Stimulated activated CD8-positive, alpha-beta memory T cell treated with anti-CD3 and anti-CD28 coated beads, Interleukin-4, amount 100 ng/mL, for 24 hours (primary cell): ENCODE measurements at regions not wholly inside any gene's neighbourhood (a gene's known extent, or its start where the extent isn't known, plus 50 kb on each side); places are given as distances from the start of the nearest gene placed in this dataset.

Experiments used
- DNase-seq: peaks from one replicate; pipeline ENCODE4 v3.0.0-alpha.2; 2020; ENCODE audit warnings: low read depth

DNA sequence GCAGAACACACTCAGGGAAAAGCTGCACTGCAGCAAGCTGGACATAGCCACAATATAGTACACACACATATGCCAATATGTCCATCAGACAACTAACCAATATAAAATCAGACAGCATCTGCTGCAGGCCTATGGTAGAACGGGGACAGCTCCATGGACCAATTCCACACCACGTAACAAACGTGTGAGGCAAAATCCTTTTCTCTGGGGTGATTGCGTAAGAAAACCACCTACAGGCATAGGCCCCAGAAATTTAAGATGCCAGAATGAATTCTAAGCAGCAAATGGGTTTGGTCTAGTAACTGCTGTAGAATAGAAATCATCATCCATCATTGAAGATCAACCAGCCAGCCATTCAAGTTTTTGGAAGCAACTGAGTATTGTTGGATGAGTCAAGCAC is 368.9 kb upstream of the TMPO start:
- DNase-seq, result no peak

DNA sequence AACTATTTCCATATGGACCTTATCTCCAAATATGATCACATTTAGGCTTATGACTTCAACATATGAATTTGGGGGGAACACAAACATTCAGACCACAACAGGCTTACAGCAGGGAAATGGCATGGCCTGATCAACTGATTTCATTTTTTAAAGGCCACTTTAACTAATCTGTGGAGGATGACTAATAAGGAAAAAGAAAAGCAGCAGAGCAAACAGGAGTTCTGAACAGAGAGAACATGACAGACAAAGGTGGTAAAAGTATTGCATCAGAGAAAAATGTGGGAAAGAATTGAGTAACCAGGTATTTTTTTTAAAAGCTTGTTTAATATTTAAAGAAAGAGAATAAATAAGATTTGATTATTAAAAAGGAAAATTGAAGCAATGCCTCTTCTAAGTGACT is 366.1 kb upstream of the TMPO start:
- DNase-seq, result no peak

DNA sequence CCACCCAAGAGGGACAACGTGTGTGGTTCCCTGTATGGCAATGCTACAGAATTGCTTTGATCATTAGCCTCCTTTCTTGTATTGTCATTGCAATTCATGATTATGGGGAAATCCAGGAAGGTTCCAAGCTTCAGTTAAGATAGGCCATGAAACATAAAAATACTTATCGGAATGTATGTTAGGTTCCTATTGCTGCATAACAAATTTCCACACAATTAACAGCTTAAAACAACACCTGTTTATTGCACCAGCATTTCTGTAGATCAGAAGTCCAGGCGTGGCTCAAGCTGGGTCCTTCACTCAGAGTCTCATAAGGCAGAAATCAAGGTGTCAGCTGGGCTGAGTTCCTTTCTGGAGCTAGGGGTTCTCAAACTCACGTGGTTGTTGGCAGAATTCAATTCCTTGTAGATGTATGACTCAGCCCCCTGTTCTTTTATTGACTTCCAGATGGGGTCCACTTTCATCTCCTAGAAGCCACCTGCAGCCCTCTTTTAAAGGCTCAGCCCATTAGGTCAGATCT is 365.6 kb upstream of the TMPO start:
- no peak for DNase-seq

DNA sequence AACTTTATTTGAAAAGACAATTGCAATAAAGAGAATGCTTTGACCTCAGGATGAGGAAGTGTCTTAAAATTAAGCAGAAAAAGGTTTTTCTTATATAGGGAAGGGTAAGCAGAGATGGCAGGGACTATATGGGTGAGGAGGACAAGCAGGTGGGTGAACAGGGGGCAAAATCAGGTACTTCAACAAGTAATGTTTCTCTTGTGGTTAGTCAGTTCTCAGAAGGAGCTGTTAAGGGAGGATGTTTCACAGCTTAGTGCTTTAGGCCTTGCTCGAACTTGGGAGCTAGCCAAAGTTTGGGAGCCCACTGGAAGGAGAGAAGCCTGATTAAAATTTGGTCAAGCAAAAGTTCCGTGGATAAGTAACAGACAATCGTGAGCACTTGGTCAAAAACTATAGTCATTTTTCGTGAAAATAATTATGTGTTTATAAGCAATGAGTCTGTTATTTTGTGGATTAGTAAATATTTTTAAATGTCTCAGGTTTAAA is 364.2 kb upstream of the TMPO start:
- no peak for DNase-seq

DNA sequence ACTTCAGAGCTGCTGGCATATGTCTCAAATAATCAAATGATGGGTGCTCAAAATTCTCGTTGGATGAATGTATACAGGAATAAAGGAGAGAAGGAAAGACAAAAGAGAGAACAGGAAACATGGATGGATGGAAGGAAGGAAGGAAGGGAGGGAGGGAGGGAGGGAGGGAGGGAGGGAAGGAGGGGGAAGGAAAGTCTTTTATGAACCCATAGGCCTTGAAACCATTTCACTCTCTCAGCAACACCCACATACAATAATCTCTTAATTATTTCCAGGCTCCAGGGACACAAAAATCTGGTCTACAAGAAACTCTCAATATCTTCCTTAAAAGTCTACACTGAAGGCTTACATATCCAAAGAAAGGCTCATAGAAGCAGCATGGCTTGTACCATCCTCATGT is 363.4 kb upstream of the TMPO start:
- no peak for DNase-seq

DNA sequence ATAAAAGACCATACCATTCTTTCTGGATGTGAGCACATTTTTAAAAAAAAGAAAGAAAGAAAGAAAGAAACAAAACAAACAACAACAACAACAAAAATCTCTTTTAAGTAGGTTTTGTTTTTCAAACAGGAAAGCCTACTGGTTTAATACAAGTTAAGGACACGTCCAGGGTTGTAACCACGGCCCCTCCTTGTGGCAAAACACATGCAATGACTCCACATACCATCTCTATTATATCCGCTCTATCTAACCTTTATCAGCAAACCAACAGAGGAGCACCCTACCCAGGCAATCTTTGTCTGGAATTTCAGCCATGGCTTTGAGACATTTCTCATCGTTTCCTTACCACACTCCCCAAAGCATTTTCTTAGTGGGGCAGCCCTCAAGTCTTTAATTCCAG is 360.5 kb upstream of the TMPO start:
- no peak for DNase-seq

DNA sequence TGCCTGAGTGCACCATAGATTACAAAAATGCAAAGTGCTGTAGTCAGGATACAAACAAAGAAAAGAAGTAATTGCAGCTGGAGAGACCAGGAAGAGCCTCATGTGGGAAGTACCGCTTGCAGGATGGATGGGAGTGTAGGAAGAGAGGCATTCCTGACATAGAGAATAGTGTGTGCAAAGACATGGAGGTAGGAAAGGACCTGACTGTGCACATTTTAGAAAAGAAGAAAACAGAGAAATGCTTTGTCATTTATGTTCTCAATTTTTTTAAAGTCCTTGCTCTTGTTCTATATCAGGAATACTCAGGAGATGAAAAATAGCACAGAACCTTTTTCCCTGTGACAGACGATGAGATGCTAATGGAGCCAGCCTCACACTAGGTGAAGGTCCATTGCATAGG is 358.7 kb upstream of the TMPO start:
- DNase-seq, result no peak

DNA sequence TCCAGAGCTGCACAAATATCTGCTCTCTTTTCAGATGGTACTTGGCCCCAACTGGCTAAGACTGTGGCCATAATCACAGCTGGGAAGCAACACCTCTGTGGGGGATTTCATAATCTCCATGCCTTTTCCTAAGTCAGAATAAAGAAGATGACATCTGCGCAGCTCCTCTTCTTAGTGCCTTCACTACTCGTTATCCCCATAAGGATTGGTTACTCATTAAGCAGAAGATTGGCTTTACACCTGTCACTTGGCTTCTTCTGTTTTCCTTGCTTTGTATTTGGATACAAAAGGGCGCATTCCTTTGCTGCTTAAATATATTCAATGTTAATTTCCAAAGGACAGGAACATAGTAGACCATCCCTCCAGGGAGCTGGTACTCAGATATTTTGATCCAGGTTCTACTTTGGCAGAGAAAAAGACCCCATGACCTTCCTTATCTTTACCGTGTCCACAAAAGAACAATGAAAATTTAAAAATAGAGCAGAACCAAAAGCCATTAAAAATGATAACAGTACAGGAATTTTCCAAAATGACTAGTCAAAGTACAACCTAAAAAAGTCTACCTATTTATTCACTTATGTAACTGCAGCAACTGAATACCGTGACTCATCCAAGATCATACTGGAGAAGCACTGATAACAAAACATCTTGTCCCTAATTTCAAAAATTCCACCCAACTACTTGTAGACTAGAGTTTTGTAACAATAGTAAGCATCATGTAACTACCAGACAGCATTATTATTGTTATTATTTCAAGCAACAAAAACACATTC is 352.3 kb upstream of the TMPO start:
- DNase-seq, result no peak

DNA sequence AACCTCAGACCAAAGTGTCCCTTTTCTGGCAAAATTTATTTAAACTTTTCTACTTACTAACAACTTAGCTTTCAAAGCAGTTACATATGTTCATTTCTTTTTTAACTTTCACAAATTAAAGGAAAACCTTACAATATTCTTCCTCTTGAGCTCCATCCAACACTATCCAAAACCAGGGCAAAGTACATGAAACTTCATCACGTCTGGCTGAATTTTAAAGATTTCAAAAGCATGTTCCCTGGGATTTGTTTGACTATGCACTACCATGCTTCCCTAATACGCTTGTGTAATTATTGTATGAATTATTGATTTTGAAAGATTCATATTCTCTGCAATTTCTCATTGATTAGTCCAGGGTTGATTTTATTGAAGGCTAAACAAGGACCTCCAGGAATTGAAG is 343.1 kb upstream of the TMPO start:
- no peak for DNase-seq

DNA sequence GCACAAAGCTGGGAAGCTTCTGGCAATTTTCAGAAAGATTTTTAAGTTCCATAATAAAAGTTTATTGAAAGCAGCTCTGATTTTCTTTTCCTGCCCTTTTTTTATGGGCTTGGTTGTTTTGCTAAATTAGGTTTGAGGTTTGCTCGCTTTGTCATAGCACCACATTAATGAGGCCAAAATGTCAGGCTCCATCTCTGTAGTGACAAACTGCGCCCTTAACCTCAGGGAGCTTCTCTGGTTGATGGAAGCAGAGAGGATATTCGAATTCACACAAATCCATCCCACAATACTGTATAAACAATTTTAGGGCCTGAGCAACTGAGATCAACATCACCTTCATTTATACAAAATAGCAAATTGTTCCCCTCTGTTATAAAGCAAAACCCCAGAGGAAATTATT is 342.6 kb upstream of the TMPO start:
- no peak for DNase-seq

DNA sequence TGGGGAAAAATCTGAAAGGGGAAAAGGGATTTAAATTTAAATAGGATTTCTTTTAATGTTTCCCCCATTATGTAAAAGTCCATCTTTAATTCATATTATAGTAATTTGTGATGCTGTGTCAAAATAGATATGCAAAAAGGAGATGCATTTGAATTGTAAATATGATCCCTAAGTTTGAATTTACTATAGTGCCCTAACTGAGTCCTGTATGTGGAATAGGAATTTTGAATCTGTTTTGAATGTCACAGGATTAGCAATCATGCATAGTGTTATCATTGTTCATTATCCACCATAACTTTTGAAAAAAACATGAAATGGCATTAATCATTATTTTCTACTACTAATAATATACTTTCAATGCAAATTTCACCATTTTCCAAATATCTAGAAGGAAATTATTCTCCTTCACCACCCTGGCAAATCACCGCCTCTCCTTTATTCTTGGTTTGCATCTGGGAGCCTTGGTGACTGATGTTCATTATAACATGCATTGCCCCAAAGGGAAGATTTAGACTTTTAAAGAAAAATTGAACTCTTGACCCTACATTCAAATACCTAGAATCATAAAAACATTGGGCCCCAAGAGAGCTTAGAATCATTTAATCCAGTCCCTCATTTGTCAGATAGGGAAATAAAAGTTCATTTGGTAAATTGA is 341.5 kb upstream of the TMPO start:
- DNase-seq, result no peak

DNA sequence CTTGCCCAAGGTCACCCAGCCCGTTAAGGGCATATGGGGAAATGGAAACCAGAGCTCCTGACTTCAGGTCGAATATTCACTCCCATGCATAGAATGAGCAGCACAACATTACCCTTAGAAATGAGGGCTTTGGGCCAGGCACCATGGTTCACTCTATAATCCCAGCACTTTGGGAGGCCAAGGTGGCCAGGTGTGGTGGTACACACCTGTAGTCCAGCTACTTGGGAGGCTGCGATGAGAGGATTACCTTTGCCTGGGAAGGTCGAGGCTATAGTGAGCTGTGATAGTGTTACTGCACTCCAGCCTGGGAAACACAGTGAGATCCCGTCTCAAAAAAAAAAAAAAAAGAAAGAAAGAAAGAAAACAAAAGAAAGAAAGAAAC is 341.0 kb upstream of the TMPO start:
- no peak for DNase-seq

DNA sequence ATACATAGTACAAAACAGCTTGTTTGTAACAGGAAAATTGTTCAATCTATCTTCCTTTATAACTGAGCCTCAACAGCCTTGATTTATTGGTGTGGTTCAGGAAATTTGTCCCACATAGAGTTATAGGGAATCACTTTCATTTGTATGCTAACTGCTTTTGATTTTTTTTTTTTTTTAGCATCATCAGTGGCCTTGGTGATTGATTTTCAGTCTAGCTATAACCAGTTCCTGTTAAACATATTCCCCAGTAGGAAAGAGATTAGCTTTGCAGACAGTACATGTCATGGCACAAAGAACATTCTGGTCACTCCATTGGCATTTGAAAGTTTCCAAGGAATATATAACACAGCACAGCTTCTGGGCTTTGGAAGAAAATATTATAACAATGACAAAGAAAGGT is 337.3 kb upstream of the TMPO start:
- no peak for DNase-seq

DNA sequence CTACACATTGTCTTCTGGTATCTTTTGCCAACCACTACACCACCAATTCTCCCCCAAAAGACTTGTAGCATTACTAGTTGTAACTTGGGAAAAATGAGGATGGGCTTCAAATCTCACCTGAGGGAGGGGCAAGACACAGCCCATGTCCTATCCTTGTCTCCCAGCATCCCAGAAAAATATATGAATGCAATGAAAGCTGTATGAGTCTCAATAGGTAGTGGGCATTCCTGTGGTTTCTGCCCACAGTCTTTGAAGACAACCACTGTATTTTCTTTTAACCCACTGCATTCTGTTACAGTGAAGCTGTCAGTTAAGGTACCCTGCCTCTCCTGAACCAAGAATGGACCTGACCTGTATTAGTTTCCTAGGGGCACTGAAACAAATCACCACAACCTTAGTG is 336.2 kb upstream of the TMPO start:
- DNase-seq, result no peak

DNA sequence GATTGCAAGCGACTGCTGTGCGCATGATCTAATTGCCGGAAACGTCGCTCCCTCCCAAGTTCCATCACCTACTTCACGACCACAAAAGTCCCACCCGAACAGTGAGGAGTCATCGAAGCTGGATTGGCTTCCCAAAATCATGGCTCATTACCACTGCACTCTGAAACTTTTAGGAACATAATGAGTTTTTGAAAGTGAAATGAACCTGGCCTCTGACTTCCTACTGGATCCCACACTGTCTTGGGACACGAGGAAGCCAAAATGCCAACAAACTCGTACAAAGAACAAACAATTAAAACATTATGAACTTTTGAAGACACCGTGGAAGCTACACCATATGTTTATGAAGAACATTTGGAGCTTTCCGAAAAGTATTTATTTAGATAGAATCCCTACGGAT is 334.8 kb upstream of the TMPO start:
- DNase-seq, result no peak

DNA sequence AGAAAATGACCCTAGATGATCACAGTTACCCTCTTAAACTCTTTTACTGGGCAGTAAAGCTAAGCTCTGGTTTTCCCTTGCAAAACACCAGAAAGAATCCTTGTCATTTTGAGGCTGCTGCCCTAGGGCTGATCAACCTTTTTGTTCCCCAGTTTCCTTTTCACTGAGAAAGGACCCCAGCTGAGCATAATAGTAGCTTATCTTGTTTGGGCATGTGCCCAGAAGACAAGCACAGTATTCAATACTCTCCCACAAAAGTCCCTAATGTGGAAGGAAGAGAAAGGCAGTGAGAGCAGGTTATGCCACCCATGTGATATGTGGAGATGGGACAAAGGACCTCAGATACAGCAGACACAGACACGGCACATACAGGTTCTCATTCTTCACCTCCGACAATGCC is 332.6 kb upstream of the TMPO start:
- DNase-seq, result no peak

DNA sequence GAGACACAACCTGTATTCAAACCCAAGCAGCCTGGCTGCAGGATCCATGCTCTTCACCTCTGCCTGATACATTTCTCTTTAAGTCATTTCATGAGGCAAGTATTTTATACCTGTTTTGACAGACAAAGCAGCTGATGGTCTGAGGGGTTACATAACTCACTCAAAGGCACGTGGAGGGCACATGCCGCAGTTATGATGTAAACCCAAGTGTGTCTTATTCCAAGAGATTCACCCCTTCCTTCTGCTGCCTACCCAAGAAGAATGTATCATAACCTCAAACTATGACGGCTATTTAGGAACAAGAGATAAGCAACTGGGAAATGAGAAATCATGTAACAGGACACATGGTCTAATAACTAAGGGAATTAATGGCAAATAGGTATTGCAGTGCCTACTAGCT is 329.8 kb upstream of the TMPO start:
- DNase-seq, result no peak

DNA sequence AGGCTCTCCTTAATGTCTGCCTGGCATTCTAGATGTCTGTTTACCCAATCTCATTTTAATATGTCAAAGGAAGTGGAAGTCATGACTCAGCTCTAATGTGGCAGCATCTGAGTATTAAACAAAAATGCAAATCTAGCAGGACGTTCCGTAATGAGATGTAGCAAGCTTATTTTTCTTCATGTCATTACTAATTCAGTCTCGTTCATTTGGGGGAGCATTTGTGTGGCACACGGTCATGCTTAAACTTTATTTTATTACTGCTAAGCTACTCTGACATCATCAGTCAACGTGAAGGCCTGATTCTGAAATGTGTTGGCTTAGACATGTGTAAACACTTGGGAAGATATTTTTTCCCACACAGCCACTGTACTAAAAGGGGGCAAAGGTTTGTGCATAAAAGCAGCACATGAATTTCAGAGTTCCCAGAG is 326.7 kb upstream of the TMPO start:
- DNase-seq, result no peak

DNA sequence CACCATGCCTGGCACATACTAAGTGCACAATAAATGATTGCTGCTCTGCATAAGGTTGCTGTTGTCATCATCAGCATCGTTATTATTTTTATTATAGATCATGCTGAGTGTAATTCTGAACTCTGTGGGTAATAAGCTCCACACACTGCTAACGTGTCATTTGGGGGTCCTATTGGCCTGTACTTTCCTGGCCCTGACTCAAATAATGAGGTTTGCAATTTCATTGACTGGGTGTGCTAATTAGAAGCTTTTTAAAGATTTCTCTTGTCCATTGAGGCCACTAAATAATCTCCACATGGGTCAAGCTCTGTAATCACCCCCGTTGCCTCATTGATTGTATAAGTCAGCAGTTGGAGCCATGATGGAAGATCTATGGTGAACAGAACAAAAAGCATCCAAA is 320.8 kb upstream of the TMPO start:
- DNase-seq, result no peak

DNA sequence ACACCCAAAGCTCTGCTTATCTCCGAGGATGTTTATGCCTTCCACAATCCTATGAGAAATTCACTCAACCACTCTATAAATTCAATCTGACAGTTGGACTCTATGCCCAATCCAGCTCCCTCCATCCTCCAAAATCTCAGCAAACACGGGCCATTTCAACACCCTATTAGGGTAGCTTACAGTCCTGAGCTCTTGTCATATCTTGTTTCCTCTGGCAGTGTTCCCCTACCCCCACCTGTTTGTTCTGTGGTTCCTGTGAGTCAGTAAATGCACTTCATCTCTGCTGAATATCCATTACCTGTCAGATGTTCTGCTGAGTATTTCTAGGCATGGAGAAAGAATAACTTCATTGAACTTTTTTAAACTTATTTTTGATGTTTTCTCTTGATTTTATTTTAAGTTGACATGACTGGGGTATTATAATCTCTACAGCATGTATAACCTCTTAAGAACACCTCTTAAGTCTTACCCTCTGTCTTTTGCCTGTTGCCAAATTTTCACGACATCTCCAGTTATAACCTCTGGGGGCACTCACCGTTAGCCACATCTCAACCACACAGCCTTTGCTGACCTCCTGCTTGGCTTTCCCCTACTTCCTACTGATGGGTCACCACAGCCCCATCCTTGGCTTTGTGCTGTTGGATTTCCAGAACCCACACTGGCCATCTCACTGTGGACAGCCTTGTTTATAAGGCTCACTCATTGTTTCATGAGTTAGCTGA is 317.0 kb upstream of the TMPO start:
- DNase-seq, result no peak

DNA sequence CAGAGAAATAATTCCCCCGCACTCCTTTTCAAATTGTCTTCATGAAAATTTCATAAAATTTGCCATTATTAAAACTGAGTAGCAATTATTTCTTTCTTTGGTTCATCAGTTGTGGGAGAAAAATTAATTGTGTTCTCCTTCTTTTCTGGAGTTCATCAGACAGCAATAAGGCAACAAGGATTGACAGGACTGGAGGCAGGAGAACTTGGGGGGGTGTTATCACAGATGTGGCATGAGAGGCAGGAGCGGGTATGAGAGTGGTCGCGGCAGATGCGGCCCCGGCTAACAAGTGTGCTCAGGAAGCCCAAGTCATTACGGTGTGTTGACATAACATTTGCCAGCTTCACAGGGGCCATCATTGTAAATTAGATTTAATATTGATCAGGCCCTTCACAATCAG is 306.6 kb upstream of the TMPO start:
- DNase-seq, result no peak

DNA sequence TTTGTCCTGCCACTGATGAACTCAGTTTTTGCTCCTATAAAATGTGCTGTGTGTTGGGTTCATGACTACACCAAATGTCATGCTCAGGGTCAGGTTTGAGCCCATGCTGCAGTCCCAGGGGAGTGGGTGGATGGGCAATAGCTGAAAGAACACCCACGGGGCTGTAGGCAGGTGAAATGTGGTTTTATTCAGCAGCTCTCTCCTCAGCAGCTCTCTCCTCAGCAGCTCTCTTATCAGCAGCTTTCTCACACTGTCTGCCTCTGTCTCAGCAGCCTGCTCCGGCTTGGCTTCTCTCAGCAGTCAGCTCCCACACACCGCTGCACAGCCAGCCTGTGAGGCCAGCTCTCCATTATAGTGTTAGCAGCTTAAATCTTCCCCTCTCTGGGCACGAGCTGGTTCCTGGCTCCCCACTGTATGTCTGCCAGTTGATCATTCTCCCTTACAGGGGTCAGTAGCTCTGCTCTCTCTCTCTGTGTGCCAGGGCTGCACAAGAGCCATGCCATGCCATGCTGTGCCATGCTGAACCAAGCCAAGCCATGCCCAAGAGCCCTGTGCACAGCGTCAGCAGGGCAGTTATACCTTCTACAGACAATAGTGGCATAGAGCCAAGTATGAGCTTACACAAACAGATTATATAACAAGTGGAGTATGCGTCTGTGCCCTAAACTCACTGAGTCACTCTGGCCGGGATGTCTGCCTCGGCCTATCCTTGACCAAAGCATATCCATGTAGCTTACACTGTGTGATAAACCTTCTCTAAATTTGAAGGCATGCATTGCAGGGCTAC is 303.3 kb upstream of the TMPO start:
- no peak for DNase-seq
